Stimulated activated CD4-positive, alpha-beta T cell treated with anti-CD3 and anti-CD28 coated beads, Interleukin-1b, Interleukin-23, amount 100 ng/mL, for 24 hours (primary cell): ENCODE measurements at regions not wholly inside any gene's neighbourhood (a gene's known extent, or its start where the extent isn't known, plus 50 kb on each side); places are given as distances from the start of the nearest gene placed in this dataset.

Experiments
- DNase-seq, 4 experiments: peaks; one replicate each; pipeline ENCODE4 v3.0.0-alpha.2; 2020; ENCODE audit warnings: low read depth in 4 of 4, low spot score in 1 of 4

DNA sequence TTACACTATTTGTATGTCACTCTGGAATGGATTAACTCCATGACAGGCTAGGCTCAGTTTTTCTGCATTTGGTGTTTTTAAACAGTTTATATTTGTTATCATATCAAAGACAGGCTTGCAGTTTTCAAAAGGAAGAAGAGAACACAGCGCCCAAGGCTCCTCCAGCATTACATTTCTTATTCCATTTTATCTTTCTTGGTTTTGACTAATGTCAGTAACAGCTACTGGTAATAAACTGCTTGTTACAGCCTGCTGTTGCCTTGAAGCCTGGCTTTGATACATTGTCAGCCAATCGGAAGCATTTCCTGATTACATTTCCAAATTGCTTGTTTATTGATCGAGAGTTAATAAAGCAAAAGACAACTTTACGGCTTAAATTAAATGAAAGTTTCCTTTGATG, 166.0 kb upstream of the MDFIC start:
- no peak for DNase-seq

GRCh38 chr7:114758661-114759227, 163.2 kb upstream of the MDFIC start:
- DNase-seq, result no peak

GRCh38 chr7:114759347-114760062, 162.4 kb upstream of the MDFIC start:
- no peak for DNase-seq

DNA sequence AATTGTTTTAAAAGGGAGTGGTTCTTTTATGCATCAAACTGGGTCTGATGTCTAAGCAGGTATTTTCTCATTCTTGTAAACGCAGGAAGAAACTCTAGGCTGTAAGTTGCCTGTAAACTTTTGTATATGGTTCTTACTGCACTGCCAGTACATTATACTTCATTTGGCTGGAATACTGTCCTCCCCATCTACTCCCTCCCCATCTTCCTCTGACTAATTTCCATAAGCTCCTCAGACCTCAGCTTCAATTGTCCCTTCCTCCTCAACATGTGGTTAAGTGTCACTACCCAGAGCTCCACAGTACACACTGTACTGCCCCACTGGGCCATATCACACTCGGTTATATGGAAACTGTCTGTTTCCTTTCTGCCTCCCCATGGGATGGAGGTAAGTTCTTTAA, 161.4 kb upstream of the MDFIC start:
- DNase-seq, result no peak

- DNase-seq, result no peak
These were observed 159.9 kb upstream of the MDFIC start for GRCh38 chr7:114761973-114762372.

GRCh38 chr7:114765331-114766040, 156.4 kb upstream of the MDFIC start:
- no peak for DNase-seq

GRCh38 chr7:114766041-114766356, 155.9 kb upstream of the MDFIC start:
- DNase-seq, result no peak

GRCh38 chr7:114777288-114777687, 144.6 kb upstream of the MDFIC start:
- no peak for DNase-seq

DNA sequence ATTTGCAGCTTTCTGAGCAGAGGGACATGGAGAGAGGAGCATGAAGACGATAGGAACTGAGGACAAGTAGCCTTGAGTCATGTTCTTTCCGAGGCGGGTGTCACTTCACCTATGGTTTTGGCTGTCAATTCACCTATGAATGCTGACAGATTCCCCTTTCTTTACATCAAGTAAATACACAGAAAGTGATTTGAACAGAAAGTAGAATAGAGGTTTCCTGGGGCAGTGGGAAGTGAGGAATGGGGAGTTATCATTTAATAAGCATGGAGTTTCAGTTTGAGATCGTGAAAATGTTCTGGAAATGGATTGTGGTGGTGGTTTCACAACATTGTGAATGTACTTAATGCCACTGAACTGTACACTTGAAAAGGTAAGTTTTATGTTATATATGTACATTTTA, 138.4 kb upstream of the MDFIC start:
- DNase-seq, result no peak

DNA sequence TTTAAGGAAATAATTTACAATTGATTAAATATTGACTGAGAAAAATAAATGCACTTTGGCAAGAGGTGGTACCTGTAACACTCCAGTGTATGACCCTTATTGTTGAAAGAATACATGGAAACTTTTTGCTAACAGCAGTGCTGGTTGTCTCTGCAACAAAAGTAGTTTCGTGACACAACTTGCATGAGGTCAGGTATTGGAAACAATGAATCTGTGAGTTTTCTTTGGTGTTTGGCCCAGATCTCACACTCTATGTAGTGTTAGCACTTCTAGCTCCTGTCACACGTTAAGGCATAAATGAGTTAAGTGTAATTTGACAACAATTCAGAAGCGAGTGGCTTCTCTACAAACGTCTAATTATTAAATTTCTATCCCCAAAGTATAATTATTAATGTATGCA, 137.7 kb upstream of the MDFIC start:
- no peak for DNase-seq

DNA sequence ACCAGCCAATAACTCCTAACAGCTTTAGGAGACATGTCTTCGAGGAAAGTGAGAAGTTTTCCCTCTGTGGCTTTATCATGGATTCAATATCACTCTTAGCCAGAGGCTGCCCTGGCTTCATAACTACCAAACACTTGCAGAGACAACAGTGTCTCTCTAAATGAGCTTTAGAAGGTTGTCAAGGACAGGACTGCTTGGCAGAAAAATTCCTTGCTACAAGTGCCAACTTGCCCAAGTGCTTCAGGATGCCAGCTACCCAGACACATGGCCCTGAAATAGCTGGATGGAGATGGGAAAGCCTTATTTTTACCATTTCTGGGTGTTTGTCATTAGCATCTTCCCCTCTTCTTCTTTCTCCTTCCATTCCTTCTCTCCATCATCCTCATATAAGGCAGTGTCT, 137.1 kb upstream of the MDFIC start:
- DNase-seq, result no peak

DNA sequence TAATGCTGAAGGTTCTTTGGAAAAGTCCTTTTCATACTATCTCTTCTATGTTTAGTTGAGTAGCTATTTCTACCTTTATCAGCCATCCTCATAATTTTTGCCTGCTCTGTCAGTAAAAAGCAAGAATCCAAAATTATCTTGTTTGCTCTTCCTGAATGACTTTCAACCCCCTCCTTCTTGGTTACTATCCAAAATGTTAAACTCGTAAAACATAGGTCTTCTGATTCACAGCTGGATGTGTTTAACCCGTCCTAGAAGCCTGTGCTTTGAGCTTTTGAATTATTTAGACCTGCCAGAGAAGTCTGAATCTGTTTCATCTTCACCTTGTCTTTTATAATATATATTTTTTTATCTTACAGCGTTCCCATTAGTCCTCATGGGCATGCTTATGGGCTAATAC, 136.4 kb upstream of the MDFIC start:
- no peak for DNase-seq

DNA sequence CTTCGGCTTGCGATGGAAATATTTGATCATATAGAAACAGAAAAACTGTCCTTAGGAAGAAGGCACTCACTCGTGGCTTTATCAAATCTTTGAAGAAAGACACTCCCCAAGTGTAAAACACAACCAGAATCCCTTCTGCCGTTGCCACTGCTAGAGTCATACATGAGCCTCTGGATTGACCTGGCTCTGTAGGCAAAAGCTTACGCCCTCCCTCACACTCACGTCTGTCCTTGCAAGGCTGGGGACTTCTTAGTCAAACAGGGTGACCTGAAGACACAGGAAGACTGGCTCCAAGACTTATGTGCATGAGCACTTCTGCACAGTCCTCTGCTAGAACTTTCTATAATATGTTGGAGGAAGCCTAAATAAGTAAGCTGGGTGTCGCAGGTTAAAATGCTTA, 135.4 kb upstream of the MDFIC start:
- DNase-seq, result no peak

DNA sequence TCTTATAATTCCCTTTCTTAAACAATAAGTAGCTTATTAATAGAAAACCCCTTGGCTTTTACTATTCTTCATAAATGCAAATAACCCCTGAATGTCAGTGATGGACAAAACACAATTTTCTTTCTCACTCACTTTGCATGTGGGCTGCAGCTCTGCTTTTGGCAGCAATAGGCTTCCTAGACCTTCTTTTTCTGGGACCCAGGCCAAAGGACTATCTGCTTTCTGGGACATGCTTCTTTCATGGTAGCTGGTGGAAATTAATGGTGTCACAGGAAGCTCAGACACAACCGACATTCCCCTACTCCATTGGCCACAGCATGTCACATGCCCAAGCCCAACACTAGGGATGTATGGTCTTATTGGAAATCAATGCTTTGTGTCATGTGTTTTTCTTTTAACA, 134.3 kb upstream of the MDFIC start:
- DNase-seq, result no peak

GRCh38 chr7:114788706-114789105, 133.2 kb upstream of the MDFIC start:
- no peak for DNase-seq

GRCh38 chr7:114789161-114789560, 132.7 kb upstream of the MDFIC start:
- DNase-seq, result no peak

DNA sequence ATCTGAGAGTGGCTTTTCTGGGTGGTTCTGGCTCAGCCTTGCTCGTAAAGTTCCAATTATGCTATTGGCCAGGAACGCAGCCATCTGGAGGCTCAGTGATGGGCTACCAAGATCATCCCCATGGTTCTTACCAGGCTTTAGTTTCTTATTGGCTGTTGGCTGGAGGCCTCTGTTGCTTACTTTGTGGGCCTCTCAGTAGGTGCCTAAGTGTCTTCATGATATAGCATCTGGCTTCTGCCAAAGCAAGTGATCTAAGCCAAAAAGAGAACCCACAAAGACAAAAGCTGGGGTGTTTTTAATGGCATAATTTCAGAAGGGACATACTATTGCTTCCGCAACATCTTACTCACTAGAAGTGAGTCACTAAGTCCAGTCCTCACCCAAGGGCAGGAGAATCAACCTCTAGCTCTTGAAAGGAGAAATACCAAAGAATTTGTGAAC, 132.0 kb upstream of the MDFIC start:
- no peak for DNase-seq

DNA sequence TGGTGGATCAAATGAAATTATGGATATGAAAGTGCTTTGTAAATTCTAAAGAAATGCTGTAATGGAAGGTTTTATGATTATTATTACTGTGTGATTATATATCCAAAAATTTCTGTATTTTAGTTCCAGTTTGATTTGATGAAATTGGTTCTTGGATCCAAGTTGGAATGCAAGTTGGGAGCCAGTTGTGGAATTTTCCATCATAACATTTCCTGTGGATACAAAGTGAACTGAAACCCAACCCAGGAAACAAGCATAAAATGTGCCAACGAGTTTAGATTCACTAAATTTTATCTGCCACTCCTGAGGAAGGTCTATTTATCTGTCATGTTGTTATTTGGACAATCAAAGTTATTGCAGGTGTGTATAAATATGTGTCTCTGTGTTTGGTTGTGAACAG, 131.4 kb upstream of the MDFIC start:
- no peak for DNase-seq

DNA sequence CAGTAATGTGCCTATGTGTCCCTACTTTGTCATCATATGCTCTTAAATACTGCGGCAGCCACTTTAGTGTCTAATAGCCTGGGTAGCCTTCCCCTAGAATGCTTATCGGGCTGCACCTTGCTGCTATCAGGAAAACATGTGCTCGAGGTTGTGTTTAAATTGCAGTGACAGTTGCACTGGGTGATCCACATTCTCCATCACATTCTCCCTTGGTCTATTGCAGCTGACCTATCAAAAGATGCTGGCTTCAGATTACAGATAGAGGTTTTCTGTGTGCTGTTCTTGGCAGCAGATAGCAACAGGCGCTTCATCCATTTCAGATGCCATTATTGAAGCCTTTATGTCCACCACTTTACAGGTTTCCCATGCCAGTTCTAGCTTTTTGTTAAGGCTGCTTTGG, 130.1 kb upstream of the MDFIC start:
- no peak for DNase-seq

DNA sequence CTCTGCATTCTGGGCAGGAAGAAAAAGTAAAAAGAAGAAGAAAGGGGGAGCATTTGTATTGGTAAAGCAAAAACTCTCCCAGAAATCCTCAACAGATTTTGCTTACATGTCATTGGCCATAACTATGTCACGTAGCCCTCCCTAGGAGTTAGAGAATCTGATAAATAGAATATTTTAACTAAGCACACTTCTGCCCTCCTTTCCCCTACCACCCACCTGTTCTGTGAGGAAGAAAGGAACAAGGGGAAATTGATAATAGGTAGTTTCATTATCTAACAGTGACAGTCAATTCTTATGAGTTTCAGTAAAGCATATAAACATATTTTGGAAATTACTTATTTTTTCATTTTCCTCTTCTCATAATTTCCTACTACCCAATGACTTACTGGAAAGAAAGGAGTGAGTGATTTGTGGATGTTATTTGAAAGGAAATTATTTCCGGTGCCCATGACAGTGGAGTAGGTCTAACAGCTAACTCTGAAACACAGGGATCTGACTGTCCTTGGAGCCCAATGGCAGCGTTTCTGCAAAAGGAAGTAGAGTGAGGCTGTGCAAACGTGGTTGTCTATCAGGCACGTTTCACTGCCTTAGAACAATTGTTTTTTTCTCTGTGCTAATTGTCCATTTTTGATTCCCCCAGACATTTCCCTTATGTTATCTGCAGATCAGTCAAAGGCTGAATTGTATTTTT, 128.6 kb upstream of the MDFIC start:
- DNase-seq, result no peak

GRCh38 chr7:114795475-114795874, 126.4 kb upstream of the MDFIC start:
- DNase-seq, result no peak

- DNase-seq, result no peak
These were observed 122.3 kb upstream of the MDFIC start for GRCh38 chr7:114799628-114800028.
